ENCODE measurements at regions not wholly inside any gene's neighbourhood (a gene's known extent, or its start where the extent isn't known, plus 50 kb on each side); places are given as distances from the start of the nearest gene placed in this dataset.

DNA sequence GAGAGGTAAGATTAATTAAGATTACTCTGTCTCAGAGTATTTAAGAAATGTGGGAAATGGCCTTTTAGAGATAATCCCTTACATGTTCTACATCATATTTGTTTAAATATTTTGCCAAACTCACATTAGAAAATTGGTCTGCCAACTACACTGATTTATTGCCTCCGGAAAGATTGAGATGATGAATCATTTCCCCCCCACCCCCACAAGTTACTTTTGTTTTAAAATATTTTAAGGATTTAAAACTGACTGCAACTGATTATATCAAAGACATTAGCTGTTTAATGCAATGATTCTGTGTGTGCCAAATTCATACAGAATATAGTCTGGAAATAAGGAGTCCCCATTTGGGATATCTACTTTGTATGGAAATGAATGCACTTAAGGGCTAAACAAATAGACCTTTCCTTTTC lies 674.4 kb downstream of the PRR16 start:
- Histone ChIP-seq H3K27ac (ENCODE audit: extremely low read length, insufficient read depth, low read length) (no peak overlapping the region), H2AFZ (ENCODE audit: low read length) (no peak overlapping the region), H3K4me2 (ENCODE audit: low read depth, low read length) (no peak overlapping the region), H3K27me3 (ENCODE audit: control insufficient read depth in 1 of 2, insufficient read depth in 2 of 2, low read length in 2 of 2) (no peaks in the 10 kb centered on the region), H3K4me1 (ENCODE audit: insufficient read depth, low read length) (no peaks in the 10 kb centered on the region), H3K9ac (ENCODE audit: insufficient read depth, low read depth, low read length) (no peak overlapping the region), H3K79me2 (ENCODE audit: insufficient read depth, low read length) (no peaks in the 10 kb centered on the region), H3K4me3 (replicated peaks in 1 of 3; ENCODE audit: insufficient read depth in 1 of 3, low read depth in 2 of 3, low read length in 3 of 3) (no peak overlapping the region), H3K9me3 (ENCODE audit: low read length) (no peaks in the 10 kb centered on the region), H4K20me1 (ENCODE audit: insufficient read depth, low read length) (no peaks in the 10 kb centered on the region), H3K36me3 (replicated peaks in 1 of 2; ENCODE audit: control insufficient read depth in 1 of 2, insufficient read depth in 2 of 2, low read length in 2 of 2) (no peaks in the 10 kb centered on the region)
- ATAC-seq, result no peak
- intact Hi-C loops (cut with micrococcal nuclease; ENCODE audit: unreplicated experiment) (no loop called here), in situ Hi-C loops (cut with HindIII; ENCODE audit: extremely low pct_ligation_motif_present, low pct_unique_long_range_greater_than_20kb) (no loop called here)
- FAIRE-seq, result no peak
- ChIA-PET POLR2A (no interaction called here), CTCF (ENCODE audit: low intra/inter-chr PET ratio, low total read pairs) (no interaction called here)
- DNase-seq (ENCODE audit: low spot score), result no peak
- no TSS peak for BruUV-seq (replicated peaks)
- WGBS (ENCODE audit: low lambda C conversion rate), result 0% methylated on average over 1 of the region's 1 CpG
- TF ChIP-seq, protein P1, sequence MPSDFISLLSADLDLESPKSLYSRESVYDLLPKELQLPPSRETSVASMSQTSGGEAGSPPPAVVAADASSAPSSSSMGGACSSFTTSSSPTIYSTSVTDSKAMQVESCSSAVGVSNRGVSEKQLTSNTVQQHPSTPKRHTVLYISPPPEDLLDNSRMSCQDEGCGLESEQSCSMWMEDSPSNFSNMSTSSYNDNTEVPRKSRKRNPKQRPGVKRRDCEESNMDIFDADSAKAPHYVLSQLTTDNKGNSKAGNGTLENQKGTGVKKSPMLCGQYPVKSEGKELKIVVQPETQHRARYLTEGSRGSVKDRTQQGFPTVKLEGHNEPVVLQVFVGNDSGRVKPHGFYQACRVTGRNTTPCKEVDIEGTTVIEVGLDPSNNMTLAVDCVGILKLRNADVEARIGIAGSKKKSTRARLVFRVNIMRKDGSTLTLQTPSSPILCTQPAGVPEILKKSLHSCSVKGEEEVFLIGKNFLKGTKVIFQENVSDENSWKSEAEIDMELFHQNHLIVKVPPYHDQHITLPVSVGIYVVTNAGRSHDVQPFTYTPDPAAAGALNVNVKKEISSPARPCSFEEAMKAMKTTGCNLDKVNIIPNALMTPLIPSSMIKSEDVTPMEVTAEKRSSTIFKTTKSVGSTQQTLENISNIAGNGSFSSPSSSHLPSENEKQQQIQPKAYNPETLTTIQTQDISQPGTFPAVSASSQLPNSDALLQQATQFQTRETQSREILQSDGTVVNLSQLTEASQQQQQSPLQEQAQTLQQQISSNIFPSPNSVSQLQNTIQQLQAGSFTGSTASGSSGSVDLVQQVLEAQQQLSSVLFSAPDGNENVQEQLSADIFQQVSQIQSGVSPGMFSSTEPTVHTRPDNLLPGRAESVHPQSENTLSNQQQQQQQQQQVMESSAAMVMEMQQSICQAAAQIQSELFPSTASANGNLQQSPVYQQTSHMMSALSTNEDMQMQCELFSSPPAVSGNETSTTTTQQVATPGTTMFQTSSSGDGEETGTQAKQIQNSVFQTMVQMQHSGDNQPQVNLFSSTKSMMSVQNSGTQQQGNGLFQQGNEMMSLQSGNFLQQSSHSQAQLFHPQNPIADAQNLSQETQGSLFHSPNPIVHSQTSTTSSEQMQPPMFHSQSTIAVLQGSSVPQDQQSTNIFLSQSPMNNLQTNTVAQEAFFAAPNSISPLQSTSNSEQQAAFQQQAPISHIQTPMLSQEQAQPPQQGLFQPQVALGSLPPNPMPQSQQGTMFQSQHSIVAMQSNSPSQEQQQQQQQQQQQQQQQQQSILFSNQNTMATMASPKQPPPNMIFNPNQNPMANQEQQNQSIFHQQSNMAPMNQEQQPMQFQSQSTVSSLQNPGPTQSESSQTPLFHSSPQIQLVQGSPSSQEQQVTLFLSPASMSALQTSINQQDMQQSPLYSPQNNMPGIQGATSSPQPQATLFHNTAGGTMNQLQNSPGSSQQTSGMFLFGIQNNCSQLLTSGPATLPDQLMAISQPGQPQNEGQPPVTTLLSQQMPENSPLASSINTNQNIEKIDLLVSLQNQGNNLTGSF (CRISPR knock-in tag; IDR thresholded peaks at IDR 0.05), result no peak
- TF ChIP-seq, protein P2, sequence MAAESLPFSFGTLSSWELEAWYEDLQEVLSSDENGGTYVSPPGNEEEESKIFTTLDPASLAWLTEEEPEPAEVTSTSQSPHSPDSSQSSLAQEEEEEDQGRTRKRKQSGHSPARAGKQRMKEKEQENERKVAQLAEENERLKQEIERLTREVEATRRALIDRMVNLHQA (CRISPR knock-in tag; IDR thresholded peaks at IDR 0.05), result no peak
- TF ChIP-seq, protein P3, sequence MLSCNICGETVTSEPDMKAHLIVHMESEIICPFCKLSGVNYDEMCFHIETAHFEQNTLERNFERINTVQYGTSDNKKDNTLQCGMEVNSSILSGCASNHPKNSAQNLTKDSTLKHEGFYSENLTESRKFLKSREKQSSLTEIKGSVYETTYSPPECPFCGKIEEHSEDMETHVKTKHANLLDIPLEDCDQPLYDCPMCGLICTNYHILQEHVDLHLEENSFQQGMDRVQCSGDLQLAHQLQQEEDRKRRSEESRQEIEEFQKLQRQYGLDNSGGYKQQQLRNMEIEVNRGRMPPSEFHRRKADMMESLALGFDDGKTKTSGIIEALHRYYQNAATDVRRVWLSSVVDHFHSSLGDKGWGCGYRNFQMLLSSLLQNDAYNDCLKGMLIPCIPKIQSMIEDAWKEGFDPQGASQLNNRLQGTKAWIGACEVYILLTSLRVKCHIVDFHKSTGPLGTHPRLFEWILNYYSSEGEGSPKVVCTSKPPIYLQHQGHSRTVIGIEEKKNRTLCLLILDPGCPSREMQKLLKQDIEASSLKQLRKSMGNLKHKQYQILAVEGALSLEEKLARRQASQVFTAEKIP (CRISPR knock-in tag; IDR thresholded peaks at IDR 0.05; ENCODE audit: borderline replicate concordance), result no peak
- TF ChIP-seq, protein P4, sequence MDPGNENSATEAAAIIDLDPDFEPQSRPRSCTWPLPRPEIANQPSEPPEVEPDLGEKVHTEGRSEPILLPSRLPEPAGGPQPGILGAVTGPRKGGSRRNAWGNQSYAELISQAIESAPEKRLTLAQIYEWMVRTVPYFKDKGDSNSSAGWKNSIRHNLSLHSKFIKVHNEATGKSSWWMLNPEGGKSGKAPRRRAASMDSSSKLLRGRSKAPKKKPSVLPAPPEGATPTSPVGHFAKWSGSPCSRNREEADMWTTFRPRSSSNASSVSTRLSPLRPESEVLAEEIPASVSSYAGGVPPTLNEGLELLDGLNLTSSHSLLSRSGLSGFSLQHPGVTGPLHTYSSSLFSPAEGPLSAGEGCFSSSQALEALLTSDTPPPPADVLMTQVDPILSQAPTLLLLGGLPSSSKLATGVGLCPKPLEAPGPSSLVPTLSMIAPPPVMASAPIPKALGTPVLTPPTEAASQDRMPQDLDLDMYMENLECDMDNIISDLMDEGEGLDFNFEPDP (CRISPR knock-in tag; conservative IDR thresholded peaks at IDR 0.05), result no peak
- TF ChIP-seq NONO (IDR thresholded peaks at IDR 0.05) (no peak), NONO (CRISPR knock-in tag; conservative IDR thresholded peaks at IDR 0.05) (no peak), ZNF598 (CRISPR knock-in tag; IDR thresholded peaks at IDR 0.05; ENCODE audit: borderline replicate concordance) (no peak), SOX13 (IDR thresholded peaks at IDR 0.05) (no peak), SOX13 (CRISPR knock-in tag; conservative IDR thresholded peaks at IDR 0.05 in 1 of 2, IDR thresholded peaks at IDR 0.05 in 1 of 2) (no peak), HNRNPK (IDR thresholded peaks at IDR 0.05; ENCODE audit: low read depth, low read length, poor library complexity, severe bottlenecking) (no peak), ZFP41 (CRISPR knock-in tag; IDR thresholded peaks at IDR 0.05; ENCODE audit: borderline replicate concordance) (no peak), KAT8 (CRISPR knock-in tag; IDR thresholded peaks at IDR 0.05) (no peak), SIX4 (CRISPR knock-in tag; IDR thresholded peaks at IDR 0.05) (no peak), ZC3H4 (CRISPR knock-in tag; IDR thresholded peaks at IDR 0.05; ENCODE audit: borderline replicate concordance) (no peak)
- TF ChIP-seq, protein P5, sequence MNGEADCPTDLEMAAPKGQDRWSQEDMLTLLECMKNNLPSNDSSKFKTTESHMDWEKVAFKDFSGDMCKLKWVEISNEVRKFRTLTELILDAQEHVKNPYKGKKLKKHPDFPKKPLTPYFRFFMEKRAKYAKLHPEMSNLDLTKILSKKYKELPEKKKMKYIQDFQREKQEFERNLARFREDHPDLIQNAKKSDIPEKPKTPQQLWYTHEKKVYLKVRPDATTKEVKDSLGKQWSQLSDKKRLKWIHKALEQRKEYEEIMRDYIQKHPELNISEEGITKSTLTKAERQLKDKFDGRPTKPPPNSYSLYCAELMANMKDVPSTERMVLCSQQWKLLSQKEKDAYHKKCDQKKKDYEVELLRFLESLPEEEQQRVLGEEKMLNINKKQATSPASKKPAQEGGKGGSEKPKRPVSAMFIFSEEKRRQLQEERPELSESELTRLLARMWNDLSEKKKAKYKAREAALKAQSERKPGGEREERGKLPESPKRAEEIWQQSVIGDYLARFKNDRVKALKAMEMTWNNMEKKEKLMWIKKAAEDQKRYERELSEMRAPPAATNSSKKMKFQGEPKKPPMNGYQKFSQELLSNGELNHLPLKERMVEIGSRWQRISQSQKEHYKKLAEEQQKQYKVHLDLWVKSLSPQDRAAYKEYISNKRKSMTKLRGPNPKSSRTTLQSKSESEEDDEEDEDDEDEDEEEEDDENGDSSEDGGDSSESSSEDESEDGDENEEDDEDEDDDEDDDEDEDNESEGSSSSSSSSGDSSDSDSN (CRISPR knock-in tag; IDR thresholded peaks at IDR 0.05), result no peak
